K562 (cell line): ENCODE measurements at regions not wholly inside any gene's neighbourhood (a gene's known extent, or its start where the extent isn't known, plus 50 kb on each side); places are given as distances from the start of the nearest gene placed in this dataset.

Source experiments
- BRCA1 ChIP-seq, 2 experiments: fragments of 450-650 bp in 1 of 2; sonication (generic) in 1 of 2; formaldehyde crosslinking in 1 of 2; IDR thresholded peaks; 2 replicates each; pipeline versions ENCODE4 v1.5.0 to v1.6.1; 2017 to 2020; ENCODE audit warnings: mild to moderate bottlenecking in 1 of 2, missing genetic modification reagents in 1 of 2
- CREB5 ChIP-seq: fragments of 250-450 bp; sonication (Bioruptor Pico); IDR thresholded peaks from 2 replicates; pipeline ENCODE4 v1.5.0; 2020; ENCODE audit warnings: mild to moderate bottlenecking
- GTF2F1 ChIP-seq: IDR thresholded peaks from 2 replicates; pipeline ENCODE4 v1.6.1; 2011; ENCODE audit warnings: low read depth, low read length, improper control_type of control experiment
- RAD21 ChIP-seq, 2 experiments: fragments of 250-450 bp in 1 of 2; fragments of 450-650 bp in 1 of 2; sonication (Bioruptor Pico) in 1 of 2; formaldehyde crosslinking in 1 of 2; IDR thresholded peaks in 1 of 2; conservative IDR thresholded peaks in 1 of 2; 2 replicates each; pipeline versions ENCODE4 v1.4.0 to v1.8.0; 2020 to 2022; ENCODE audit warnings: mild to moderate bottlenecking in 2 of 2, moderate library complexity in 1 of 2
- ZFP91 ChIP-seq: sonication (generic); formaldehyde crosslinking; IDR thresholded peaks from 2 replicates; pipeline ENCODE4 v1.8.0; 2022; ENCODE audit warnings: mild to moderate bottlenecking, missing genetic modification reagents
- ZNF778 ChIP-seq: fragments of 450-650 bp; formaldehyde crosslinking; IDR thresholded peaks from 2 replicates; pipeline ENCODE4 v1.4.0; 2020; ENCODE audit warnings: mild to moderate bottlenecking, moderate library complexity
- TF ChIP-seq, protein P1 (sequence below): fragments of 450-650 bp; IDR thresholded peaks from 2 replicates; pipeline ENCODE4 v1.6.1; 2017; ENCODE audit warnings: antibody characterized with exemption
- TF ChIP-seq, protein P2 (sequence below), 2 experiments: IDR thresholded peaks; 2 replicates each; pipeline ENCODE4 v1.6.1; 2011; ENCODE audit warnings: borderline replicate concordance in 1 of 2, control low read depth in 1 of 2, low read depth in 1 of 2, low read length in 1 of 2, mild to moderate bottlenecking in 1 of 2, mixed read lengths in 1 of 2, moderate library complexity in 1 of 2; ENCODE audit not compliant: insufficient read depth in 1 of 2, insufficient read length in 1 of 2, poor library complexity in 1 of 2, severe bottlenecking in 1 of 2; ENCODE audit errors: extremely low read depth in 1 of 2
- TF ChIP-seq, protein P3 (sequence below): fragments of 200-600 bp; sonication (generic); IDR thresholded peaks from one replicate; pipeline ENCODE4 v1.6.1; 2012; ENCODE audit warnings: mild to moderate bottlenecking, low read depth, low read length, inconsistent platforms

DNA sequence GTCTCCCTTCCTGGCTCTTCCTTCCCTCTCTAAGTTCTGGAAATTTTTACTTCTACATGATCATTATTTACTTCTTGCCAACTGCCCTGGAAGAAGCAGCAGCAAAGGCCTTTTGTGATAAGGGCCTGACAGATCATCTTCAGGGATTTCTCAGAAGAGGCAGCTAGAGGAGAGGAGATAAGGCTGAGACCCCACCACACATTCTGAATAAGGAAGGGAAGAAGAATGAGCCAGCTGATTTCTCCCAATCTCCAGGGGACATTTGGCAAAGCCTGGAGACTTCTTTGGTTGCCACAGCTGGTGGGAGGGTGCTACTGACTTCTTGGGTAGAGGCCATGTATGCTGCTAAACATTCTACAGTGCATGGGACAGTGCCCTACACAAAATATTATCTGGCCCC lies 122.4 kb upstream of the OR9Q1 start (continued):
- TF ChIP-seq, protein P1, sequence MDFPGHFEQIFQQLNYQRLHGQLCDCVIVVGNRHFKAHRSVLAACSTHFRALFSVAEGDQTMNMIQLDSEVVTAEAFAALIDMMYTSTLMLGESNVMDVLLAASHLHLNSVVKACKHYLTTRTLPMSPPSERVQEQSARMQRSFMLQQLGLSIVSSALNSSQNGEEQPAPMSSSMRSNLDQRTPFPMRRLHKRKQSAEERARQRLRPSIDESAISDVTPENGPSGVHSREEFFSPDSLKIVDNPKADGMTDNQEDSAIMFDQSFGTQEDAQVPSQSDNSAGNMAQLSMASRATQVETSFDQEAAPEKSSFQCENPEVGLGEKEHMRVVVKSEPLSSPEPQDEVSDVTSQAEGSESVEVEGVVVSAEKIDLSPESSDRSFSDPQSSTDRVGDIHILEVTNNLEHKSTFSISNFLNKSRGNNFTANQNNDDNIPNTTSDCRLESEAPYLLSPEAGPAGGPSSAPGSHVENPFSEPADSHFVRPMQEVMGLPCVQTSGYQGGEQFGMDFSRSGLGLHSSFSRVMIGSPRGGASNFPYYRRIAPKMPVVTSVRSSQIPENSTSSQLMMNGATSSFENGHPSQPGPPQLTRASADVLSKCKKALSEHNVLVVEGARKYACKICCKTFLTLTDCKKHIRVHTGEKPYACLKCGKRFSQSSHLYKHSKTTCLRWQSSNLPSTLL: no peak
- TF ChIP-seq, protein P2, sequence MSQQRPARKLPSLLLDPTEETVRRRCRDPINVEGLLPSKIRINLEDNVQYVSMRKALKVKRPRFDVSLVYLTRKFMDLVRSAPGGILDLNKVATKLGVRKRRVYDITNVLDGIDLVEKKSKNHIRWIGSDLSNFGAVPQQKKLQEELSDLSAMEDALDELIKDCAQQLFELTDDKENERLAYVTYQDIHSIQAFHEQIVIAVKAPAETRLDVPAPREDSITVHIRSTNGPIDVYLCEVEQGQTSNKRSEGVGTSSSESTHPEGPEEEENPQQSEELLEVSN (IDR thresholded peaks at IDR 0.05; ENCODE audit: borderline replicate concordance in 1 of 2, extremely low read depth in 1 of 2, insufficient read depth in 1 of 2, insufficient read length in 1 of 2, low read depth in 1 of 2, low read length in 1 of 2, poor library complexity in 1 of 2, severe bottlenecking in 1 of 2): no peak
- TF ChIP-seq BRCA1 (IDR thresholded peaks at IDR 0.05): no peak
- no peak for TF ChIP-seq BRCA1 (CRISPR knock-in tag; IDR thresholded peaks at IDR 0.05)
- no peak for TF ChIP-seq ZFP91 (CRISPR knock-in tag)
- no peak for TF ChIP-seq CREB5 (CRISPR knock-in tag)
- no peak for TF ChIP-seq GTF2F1
- TF ChIP-seq, protein P3, sequence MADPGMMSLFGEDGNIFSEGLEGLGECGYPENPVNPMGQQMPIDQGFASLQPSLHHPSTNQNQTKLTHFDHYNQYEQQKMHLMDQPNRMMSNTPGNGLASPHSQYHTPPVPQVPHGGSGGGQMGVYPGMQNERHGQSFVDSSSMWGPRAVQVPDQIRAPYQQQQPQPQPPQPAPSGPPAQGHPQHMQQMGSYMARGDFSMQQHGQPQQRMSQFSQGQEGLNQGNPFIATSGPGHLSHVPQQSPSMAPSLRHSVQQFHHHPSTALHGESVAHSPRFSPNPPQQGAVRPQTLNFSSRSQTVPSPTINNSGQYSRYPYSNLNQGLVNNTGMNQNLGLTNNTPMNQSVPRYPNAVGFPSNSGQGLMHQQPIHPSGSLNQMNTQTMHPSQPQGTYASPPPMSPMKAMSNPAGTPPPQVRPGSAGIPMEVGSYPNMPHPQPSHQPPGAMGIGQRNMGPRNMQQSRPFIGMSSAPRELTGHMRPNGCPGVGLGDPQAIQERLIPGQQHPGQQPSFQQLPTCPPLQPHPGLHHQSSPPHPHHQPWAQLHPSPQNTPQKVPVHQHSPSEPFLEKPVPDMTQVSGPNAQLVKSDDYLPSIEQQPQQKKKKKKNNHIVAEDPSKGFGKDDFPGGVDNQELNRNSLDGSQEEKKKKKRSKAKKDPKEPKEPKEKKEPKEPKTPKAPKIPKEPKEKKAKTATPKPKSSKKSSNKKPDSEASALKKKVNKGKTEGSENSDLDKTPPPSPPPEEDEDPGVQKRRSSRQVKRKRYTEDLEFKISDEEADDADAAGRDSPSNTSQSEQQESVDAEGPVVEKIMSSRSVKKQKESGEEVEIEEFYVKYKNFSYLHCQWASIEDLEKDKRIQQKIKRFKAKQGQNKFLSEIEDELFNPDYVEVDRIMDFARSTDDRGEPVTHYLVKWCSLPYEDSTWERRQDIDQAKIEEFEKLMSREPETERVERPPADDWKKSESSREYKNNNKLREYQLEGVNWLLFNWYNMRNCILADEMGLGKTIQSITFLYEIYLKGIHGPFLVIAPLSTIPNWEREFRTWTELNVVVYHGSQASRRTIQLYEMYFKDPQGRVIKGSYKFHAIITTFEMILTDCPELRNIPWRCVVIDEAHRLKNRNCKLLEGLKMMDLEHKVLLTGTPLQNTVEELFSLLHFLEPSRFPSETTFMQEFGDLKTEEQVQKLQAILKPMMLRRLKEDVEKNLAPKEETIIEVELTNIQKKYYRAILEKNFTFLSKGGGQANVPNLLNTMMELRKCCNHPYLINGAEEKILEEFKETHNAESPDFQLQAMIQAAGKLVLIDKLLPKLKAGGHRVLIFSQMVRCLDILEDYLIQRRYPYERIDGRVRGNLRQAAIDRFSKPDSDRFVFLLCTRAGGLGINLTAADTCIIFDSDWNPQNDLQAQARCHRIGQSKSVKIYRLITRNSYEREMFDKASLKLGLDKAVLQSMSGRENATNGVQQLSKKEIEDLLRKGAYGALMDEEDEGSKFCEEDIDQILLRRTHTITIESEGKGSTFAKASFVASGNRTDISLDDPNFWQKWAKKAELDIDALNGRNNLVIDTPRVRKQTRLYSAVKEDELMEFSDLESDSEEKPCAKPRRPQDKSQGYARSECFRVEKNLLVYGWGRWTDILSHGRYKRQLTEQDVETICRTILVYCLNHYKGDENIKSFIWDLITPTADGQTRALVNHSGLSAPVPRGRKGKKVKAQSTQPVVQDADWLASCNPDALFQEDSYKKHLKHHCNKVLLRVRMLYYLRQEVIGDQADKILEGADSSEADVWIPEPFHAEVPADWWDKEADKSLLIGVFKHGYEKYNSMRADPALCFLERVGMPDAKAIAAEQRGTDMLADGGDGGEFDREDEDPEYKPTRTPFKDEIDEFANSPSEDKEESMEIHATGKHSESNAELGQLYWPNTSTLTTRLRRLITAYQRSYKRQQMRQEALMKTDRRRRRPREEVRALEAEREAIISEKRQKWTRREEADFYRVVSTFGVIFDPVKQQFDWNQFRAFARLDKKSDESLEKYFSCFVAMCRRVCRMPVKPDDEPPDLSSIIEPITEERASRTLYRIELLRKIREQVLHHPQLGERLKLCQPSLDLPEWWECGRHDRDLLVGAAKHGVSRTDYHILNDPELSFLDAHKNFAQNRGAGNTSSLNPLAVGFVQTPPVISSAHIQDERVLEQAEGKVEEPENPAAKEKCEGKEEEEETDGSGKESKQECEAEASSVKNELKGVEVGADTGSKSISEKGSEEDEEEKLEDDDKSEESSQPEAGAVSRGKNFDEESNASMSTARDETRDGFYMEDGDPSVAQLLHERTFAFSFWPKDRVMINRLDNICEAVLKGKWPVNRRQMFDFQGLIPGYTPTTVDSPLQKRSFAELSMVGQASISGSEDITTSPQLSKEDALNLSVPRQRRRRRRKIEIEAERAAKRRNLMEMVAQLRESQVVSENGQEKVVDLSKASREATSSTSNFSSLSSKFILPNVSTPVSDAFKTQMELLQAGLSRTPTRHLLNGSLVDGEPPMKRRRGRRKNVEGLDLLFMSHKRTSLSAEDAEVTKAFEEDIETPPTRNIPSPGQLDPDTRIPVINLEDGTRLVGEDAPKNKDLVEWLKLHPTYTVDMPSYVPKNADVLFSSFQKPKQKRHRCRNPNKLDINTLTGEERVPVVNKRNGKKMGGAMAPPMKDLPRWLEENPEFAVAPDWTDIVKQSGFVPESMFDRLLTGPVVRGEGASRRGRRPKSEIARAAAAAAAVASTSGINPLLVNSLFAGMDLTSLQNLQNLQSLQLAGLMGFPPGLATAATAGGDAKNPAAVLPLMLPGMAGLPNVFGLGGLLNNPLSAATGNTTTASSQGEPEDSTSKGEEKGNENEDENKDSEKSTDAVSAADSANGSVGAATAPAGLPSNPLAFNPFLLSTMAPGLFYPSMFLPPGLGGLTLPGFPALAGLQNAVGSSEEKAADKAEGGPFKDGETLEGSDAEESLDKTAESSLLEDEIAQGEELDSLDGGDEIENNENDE: no peak
- TF ChIP-seq RAD21 (CRISPR knock-in tag; conservative IDR thresholded peaks at IDR 0.05 in 1 of 2, IDR thresholded peaks at IDR 0.05 in 1 of 2): peak in 1 of 2 experiments; percentile 17; a peak in 1 of 4 replicates
- no peak for TF ChIP-seq ZNF778 (CRISPR knock-in tag)
